ENCODE measurements at regions not wholly inside any gene's neighbourhood (a gene's known extent, or its start where the extent isn't known, plus 50 kb on each side); places are given as distances from the start of the nearest gene placed in this dataset.
A peak's percentile ranks its signal among the peaks of the same experiment; 100 is the strongest.

GRCh38 chr6:26294302-26294701 lies 70.7 kb upstream of the BTN3A2 start:
- Histone ChIP-seq H3K9me2 (replicated peaks; ENCODE audit: insufficient read depth, low read length) (no peaks in the 10 kb centered on the region), H3K79me2 (ENCODE audit: low read length) (no peaks in the 10 kb centered on the region)

GRCh38 chr6:26295691-26296555 lies 69.1 kb upstream of the BTN3A2 start:
- no peak overlapping the region for H2AFZ ChIP-seq (ENCODE audit: low read length)
- no peaks in the 10 kb centered on the region for H4K20me1 ChIP-seq (ENCODE audit: insufficient read depth, low read depth, low read length)
- no peak overlapping the region for H3K4me3 ChIP-seq (ENCODE audit: low read length)
- H3K4me2 ChIP-seq (ENCODE audit: low read depth, low read length, poor library complexity, severe bottlenecking) = no peak overlapping the region
- no peak for DNase-seq
- H3K4me1 ChIP-seq (ENCODE audit: low read length) = no peaks in the 10 kb centered on the region; the same call in none of the 2 replicates
- H3K79me2 ChIP-seq (ENCODE audit: low read length) = no peaks in the 10 kb centered on the region
- H3K27ac ChIP-seq (ENCODE audit: low read length) = no peak overlapping the region
- H3K9ac ChIP-seq (ENCODE audit: low read length) = no peak overlapping the region
- no peaks in the 10 kb centered on the region for H3K9me2 ChIP-seq (replicated peaks; ENCODE audit: insufficient read depth, low read length)
- H3K27me3 ChIP-seq (ENCODE audit: low read length) = no peaks in the 10 kb centered on the region
- H3K9me3 ChIP-seq (ENCODE audit: low read length) = no peaks in the 10 kb centered on the region
- H3K36me3 ChIP-seq (ENCODE audit: insufficient read depth, low read length) = no peaks in the 10 kb centered on the region

More at GRCh38 chr6:26294302-26294701, 70.7 kb upstream of the BTN3A2 start:
- no peak overlapping the region for H3K27ac ChIP-seq (ENCODE audit: low read length)
- DNase-seq = no peak
- no peak overlapping the region for H3K4me2 ChIP-seq (ENCODE audit: low read depth, low read length, poor library complexity, severe bottlenecking)
- H3K4me1 ChIP-seq (ENCODE audit: low read length) = no peaks in the 10 kb centered on the region; the same call in none of the 2 replicates
- H3K4me3 ChIP-seq (ENCODE audit: low read length) = no peak overlapping the region
- no peak overlapping the region for H3K9ac ChIP-seq (ENCODE audit: low read length)
- H4K20me1 ChIP-seq (ENCODE audit: insufficient read depth, low read depth, low read length) = no peaks in the 10 kb centered on the region
- H3K27me3 ChIP-seq (ENCODE audit: low read length) = no peaks in the 10 kb centered on the region
- no peaks in the 10 kb centered on the region for H3K36me3 ChIP-seq (ENCODE audit: insufficient read depth, low read length)
- H2AFZ ChIP-seq (ENCODE audit: low read length) = no peak overlapping the region
- no peaks in the 10 kb centered on the region for H3K9me3 ChIP-seq (ENCODE audit: low read length)

DNA sequence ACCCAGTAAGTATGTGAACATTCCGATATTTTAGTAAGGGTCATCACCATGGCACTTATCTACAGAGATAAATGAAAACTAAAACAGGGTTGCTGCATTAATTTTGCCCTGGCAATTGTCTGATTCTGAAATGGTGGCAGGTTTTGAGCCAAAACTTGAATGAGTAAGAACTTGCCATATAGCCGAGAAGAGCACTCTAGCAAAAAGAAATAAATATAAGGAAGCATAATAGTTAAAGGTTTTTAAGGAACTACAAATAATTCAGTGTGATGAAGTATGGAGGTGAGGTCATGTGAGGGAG lies 68.5 kb upstream of the BTN3A2 start:
- no peak overlapping the region for H3K27ac ChIP-seq (ENCODE audit: low read length)
- no peaks in the 10 kb centered on the region for H3K36me3 ChIP-seq (ENCODE audit: insufficient read depth, low read length)
- H3K4me3 ChIP-seq (ENCODE audit: low read length) = no peak overlapping the region
- H2AFZ ChIP-seq (ENCODE audit: low read length) = no peak overlapping the region
- H4K20me1 ChIP-seq (ENCODE audit: insufficient read depth, low read depth, low read length) = no peaks in the 10 kb centered on the region
- H3K27me3 ChIP-seq (ENCODE audit: low read length) = no peaks in the 10 kb centered on the region
- H3K9me2 ChIP-seq (replicated peaks; ENCODE audit: insufficient read depth, low read length) = no peaks in the 10 kb centered on the region
- H3K4me2 ChIP-seq (ENCODE audit: low read depth, low read length, poor library complexity, severe bottlenecking) = no peak overlapping the region
- no peaks in the 10 kb centered on the region; the same call in none of the 2 replicates for H3K4me1 ChIP-seq (ENCODE audit: low read length)
- no peak for DNase-seq
- H3K9me3 ChIP-seq (ENCODE audit: low read length) = no peaks in the 10 kb centered on the region
- H3K9ac ChIP-seq (ENCODE audit: low read length) = no peak overlapping the region
- no peaks in the 10 kb centered on the region for H3K79me2 ChIP-seq (ENCODE audit: low read length)

DNA sequence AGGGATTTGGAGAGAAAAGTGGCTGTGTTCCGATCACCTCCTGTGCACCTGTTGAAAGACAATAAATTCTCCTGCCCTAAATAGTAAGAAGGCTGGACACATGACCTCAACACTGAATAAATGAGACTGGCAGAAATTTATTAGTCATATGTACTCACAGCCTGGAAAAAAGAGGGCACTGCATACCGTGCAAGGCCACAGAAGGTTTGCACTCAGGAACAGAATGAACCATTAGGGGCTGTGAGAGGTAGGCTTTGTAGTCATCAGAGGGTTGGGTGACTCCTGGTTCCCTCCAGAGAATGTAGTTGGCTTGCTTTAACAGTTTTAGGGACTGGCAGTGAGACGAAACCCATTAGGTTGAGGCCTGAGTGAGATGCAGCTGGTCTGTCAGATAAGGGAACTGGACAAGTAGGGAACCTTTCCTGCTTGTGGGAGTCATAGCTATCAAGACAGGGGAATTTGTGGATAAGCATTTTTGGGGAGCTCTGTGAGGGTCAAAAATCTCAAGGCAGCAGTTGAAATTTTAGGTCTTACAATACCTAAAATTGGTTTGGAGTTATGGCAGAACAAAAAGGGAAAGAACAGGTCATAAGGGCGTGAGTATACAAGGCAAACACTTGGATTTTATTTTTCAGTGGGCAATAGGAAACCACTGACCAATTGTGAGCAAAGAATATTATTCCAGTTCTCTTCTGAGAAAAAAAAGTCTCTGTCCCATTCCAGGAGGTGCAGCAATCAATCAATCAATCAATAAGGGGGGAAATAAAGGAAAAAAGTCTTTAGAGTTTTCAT lies 67.9 kb upstream of the BTN3A2 start:
- no peak overlapping the region for H3K4me2 ChIP-seq (ENCODE audit: low read depth, low read length, poor library complexity, severe bottlenecking)

DNA sequence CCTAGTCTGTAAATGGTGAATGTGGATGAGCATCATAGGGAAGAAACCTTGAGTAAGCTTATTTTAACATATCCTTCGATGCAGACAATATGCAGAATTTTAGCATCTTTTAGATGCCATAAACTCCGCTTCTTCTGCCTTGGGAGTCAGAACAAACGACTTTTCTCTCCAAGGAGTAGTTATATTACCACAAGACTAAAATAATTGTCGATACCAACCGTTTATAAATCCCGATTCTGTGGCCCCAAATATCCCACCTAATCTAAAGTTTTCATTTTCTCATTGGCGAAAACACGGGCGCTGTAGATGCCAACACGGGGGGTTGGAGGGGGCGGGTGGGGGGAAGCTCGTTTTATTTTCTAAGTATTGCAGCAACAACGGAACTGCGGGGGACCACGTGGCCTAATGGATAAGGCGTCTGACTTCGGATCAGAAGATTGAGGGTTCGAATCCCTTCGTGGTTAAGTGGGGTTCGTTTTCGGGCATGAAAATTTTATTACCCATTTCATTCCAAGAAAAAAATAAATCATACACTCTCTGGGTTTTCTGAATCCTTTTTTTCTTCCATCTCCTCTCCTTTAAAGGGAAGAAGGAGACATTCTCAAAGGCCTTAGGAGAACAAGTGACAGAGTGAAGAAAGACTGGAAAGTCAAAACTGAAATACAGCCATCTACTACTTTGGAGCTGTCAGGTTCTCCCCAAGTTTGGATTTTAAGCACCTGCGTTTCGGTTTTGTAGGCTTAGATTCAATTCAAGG lies 65.5 kb upstream of the BTN3A2 start:
- Histone ChIP-seq H3K9me2 (replicated peaks; ENCODE audit: insufficient read depth, low read length) (no peaks in the 10 kb centered on the region), H3K9me3 (ENCODE audit: low read length) (no peaks in the 10 kb centered on the region), H3K4me2 (ENCODE audit: low read depth, low read length, poor library complexity, severe bottlenecking) (no peak overlapping the region), H3K4me1 (ENCODE audit: low read length) (no peaks in the 10 kb centered on the region; the same call in none of the 2 replicates), H3K9ac (ENCODE audit: low read length) (no peak overlapping the region), H3K27me3 (ENCODE audit: low read length) (no peaks in the 10 kb centered on the region), H3K79me2 (ENCODE audit: low read length) (no peaks in the 10 kb centered on the region), H3K4me3 (ENCODE audit: low read length) (no peak overlapping the region), H3K27ac (ENCODE audit: low read length) (no peak overlapping the region), H3K36me3 (ENCODE audit: insufficient read depth, low read length) (no peaks in the 10 kb centered on the region), H4K20me1 (ENCODE audit: insufficient read depth, low read depth, low read length) (no peaks in the 10 kb centered on the region), H2AFZ (ENCODE audit: low read length) (no peak overlapping the region)
- peak; percentile 49 for DNase-seq

More for the DNA sequence above, 67.9 kb upstream of the BTN3A2 start:
- Histone ChIP-seq H3K27ac (ENCODE audit: low read length) (no peak overlapping the region), H2AFZ (ENCODE audit: low read length) (no peak overlapping the region), H3K9me2 (replicated peaks; ENCODE audit: insufficient read depth, low read length) (no peaks in the 10 kb centered on the region), H4K20me1 (ENCODE audit: insufficient read depth, low read depth, low read length) (no peaks in the 10 kb centered on the region), H3K4me3 (ENCODE audit: low read length) (no peak overlapping the region), H3K4me1 (ENCODE audit: low read length) (no peaks in the 10 kb centered on the region; the same call in none of the 2 replicates), H3K9ac (ENCODE audit: low read length) (no peak overlapping the region), H3K36me3 (ENCODE audit: insufficient read depth, low read length) (no peaks in the 10 kb centered on the region), H3K9me3 (ENCODE audit: low read length) (no peaks in the 10 kb centered on the region), H3K79me2 (ENCODE audit: low read length) (no peaks in the 10 kb centered on the region), H3K27me3 (ENCODE audit: low read length) (no peaks in the 10 kb centered on the region)
- DNase-seq = no peak

- Histone ChIP-seq H3K4me2 (ENCODE audit: low read depth, low read length, poor library complexity, severe bottlenecking) (no peak overlapping the region), H3K79me2 (ENCODE audit: low read length) (no peaks in the 10 kb centered on the region), H4K20me1 (ENCODE audit: insufficient read depth, low read depth, low read length) (no peaks in the 10 kb centered on the region), H3K9ac (ENCODE audit: low read length) (no peak overlapping the region), H3K36me3 (ENCODE audit: insufficient read depth, low read length) (no peaks in the 10 kb centered on the region), H2AFZ (ENCODE audit: low read length) (no peak overlapping the region), H3K27ac (ENCODE audit: low read length) (no peak overlapping the region), H3K27me3 (ENCODE audit: low read length) (no peaks in the 10 kb centered on the region), H3K9me2 (replicated peaks; ENCODE audit: insufficient read depth, low read length) (no peaks in the 10 kb centered on the region), H3K9me3 (ENCODE audit: low read length) (no peaks in the 10 kb centered on the region), H3K4me3 (ENCODE audit: low read length) (no peak overlapping the region), H3K4me1 (ENCODE audit: low read length) (peaks cover 5% of the 10 kb centered on the region)
- no peak for DNase-seq
Observed at GRCh38 chr6:26300043-26300331, 65.0 kb upstream of the BTN3A2 start.

DNA sequence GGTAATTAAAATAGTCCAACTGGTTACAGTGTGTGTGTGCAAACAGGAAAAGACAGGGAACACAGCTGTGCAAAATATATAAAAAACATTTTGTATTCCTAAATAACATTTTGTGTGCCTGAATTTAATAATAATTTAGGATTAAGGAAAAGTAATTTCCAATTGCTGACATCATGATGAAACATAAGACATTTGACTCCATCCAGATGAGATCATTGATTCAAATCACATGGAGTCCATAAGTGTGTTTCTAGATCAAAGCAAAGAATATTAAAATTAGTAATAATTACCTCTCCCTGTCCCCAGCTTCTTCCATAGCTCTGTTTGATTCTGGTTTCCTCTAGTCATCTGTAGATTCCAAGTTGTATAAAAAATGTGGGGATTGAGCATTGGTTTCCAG lies 64.6 kb upstream of the BTN3A2 start:
- no peaks in the 10 kb centered on the region for H4K20me1 ChIP-seq (ENCODE audit: insufficient read depth, low read depth, low read length)
- H3K27ac ChIP-seq (ENCODE audit: low read length) = no peak overlapping the region
- peaks cover 9% of the 10 kb centered on the region for H3K4me1 ChIP-seq (ENCODE audit: low read length)
- no peak overlapping the region for H3K4me3 ChIP-seq (ENCODE audit: low read length)
- no peak overlapping the region for H3K9ac ChIP-seq (ENCODE audit: low read length)
- H3K4me2 ChIP-seq (ENCODE audit: low read depth, low read length, poor library complexity, severe bottlenecking) = no peak overlapping the region
- H3K36me3 ChIP-seq (ENCODE audit: insufficient read depth, low read length) = no peaks in the 10 kb centered on the region
- H3K79me2 ChIP-seq (ENCODE audit: low read length) = no peaks in the 10 kb centered on the region
- H3K9me3 ChIP-seq (ENCODE audit: low read length) = no peaks in the 10 kb centered on the region
- no peak for DNase-seq
- H2AFZ ChIP-seq (ENCODE audit: low read length) = no peak overlapping the region
- H3K9me2 ChIP-seq (replicated peaks; ENCODE audit: insufficient read depth, low read length) = no peaks in the 10 kb centered on the region
- H3K27me3 ChIP-seq (ENCODE audit: low read length) = no peaks in the 10 kb centered on the region

DNA sequence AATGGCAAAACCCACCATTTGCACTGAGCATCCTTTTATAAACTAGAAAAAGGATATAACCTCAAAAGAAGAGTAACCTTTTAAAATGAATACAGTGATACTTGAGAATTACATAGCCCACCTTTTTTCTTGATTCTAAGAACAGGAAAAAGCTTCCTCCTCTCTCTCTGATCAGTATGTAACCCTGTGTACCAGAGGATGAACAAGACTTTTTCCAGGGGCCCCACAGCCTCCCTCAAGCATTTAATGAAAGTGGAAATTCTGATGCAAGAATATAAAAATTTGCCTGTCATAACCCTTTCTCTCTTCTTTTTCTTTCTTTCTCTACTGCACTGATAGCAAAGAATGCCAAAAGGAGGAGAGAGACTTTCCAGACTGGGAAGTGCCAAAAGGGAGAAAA lies 64.2 kb upstream of the BTN3A2 start:
- Histone ChIP-seq H3K79me2 (ENCODE audit: low read length) (no peaks in the 10 kb centered on the region), H3K4me3 (ENCODE audit: low read length) (no peak overlapping the region), H3K9me2 (replicated peaks; ENCODE audit: insufficient read depth, low read length) (no peaks in the 10 kb centered on the region), H3K4me2 (ENCODE audit: low read depth, low read length, poor library complexity, severe bottlenecking) (no peak overlapping the region), H3K27me3 (ENCODE audit: low read length) (no peaks in the 10 kb centered on the region), H3K36me3 (ENCODE audit: insufficient read depth, low read length) (no peaks in the 10 kb centered on the region), H2AFZ (ENCODE audit: low read length) (no peak overlapping the region), H3K9me3 (ENCODE audit: low read length) (no peaks in the 10 kb centered on the region), H3K4me1 (ENCODE audit: low read length) (peaks cover 14% of the 10 kb centered on the region), H3K27ac (ENCODE audit: low read length) (no peak overlapping the region), H4K20me1 (ENCODE audit: insufficient read depth, low read depth, low read length) (no peaks in the 10 kb centered on the region), H3K9ac (ENCODE audit: low read length) (no peak overlapping the region)
- DNase-seq = no peak
